HG03103 (cell line): ENCODE measurements at regions not wholly inside any gene's neighbourhood (a gene's known extent, or its start where the extent isn't known, plus 50 kb on each side); places are given as distances from the start of the nearest gene placed in this dataset.

Experiments
- ATAC-seq: cut with Tn5 transposase; IDR thresholded peaks from one replicate; pipeline ENCODE4 v1.9.1; 2021; ENCODE audit warnings: low read depth; ENCODE audit not compliant: unreplicated experiment

DNA sequence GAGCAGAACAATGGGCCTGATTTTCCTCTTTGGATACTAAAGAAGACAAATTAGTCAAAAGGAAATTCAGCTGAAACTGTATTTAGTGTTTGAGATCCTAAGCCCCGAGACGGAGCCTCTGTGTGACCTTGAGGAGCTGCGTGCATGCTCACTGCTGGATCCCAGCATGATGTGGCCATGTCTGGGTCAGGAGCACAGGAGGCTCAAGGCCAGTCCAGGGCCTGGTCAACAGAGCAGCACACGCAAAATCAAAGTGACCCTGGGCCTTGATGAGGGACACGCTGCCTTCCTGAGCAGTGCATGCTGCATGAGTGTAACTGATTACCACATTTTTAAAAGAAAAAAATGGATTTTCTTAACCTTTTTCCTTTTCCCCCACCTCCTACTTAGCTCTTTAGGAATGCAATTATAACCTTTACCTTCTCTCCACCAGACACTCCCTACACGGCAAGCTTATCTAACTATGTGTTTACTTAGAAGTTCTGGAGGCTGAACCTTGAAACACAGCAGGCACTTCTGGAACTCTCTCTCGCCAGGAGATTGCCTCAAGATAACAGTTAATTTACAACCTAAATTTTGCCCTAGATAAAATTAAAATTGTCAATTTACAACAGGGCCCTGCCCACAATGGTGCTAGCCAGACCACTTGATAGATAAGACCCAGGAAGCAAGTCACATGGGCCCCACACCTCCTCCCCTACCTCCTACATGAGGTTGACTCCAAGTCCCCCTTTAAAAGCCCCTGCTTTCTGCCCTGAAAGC, 144.6 kb downstream of the LRIG2 start:
- ATAC-seq: no peak

DNA sequence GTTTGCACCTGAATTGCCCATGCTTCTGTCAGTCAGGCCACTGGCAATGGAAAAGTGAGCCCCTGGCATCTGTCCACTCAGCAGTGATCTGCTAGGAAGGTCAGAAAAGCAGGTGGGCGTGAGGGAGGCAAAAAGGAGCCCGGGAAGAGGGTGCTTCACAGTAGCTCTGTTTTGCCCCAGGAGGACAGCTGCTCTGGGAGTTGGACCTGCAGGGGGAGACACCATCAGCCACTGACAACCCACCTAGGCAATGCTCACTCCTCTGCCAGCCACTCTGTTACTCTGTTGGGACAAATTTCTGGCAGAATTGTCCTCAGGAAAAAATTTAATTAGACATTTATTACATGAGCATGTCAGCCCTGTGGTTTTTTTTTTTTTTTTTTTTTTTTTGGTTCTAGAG, 146.4 kb downstream of the LRIG2 start:
- no peak for ATAC-seq

DNA sequence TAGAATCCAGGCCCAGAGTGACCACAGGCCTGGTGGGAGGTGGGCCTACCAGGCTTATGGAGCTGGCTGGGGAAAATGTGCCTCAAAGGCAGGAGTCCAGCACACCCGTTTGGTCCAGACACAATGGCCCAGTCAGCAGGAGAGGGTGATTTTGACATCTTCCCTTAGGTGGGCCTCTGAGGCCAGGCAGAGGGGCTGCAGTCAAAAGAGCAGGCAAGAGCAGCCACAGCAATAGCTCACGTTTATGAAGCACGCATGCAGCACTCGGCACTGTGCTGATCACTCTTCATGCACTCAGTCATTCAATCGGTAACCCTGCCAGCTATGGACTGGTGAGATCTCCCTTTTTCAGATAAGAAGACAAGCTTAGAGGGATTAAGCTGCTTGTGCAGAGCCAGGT, 146.8 kb downstream of the LRIG2 start:
- no peak for ATAC-seq

DNA sequence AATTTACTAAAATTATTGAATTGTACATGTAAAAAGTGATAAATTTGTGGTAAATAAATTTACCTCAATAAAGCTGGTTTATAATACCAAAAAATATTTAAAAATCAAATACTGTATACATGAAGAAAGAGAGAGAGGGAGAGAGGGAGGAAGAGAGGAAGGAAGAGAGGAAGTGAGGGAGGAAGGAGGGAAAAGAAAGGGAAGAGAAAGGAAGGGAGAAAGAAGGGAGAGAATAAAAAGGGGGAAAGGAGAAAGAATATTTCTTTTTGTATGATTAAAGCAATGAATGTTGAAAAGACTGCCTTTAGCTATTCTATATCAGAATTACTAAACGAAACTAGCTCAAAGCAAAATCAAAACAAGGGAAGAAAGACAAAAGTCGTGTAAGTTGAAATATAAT, 150.0 kb downstream of the LRIG2 start:
- no peak for ATAC-seq

DNA sequence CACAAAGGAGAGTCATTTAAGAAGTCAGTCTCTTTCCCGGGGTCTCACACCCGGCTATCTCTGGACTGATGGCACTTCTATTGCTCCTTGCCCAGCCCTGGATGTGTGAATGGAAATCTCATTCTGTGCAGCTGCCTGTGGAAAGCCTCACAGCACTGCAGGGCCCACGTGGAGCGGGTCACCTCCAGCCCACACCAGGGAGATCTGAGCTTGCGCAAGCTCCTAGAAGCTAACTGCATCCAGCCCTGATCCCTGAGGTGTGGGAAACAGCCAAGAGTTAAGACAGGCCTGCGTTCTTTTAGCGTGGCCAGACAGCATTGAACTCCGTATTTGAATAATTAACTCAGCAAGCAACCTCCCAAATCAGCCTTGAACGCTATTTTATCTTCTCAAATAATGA, 150.5 kb downstream of the LRIG2 start:
- no peak for ATAC-seq

DNA sequence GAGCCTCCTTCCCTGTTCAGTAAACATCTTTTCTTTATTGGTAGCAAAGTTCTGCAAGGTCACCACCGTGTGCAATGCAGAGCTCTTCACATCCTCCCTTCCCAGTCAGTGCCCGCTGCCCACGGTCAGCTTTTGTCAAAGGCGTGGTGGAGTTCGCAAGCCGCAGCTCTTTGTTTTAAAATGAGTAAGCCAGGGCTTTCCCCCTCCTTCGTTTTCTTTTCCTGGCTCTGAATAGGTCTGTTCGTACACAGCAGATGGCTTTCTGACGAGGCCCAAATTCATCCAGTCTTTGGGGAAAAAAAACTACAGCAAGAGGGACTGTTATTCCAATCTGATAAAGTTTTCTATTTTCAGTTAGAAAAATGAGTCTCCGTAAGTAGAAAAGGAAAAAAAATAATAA, 153.2 kb downstream of the LRIG2 start:
- no peak for ATAC-seq

DNA sequence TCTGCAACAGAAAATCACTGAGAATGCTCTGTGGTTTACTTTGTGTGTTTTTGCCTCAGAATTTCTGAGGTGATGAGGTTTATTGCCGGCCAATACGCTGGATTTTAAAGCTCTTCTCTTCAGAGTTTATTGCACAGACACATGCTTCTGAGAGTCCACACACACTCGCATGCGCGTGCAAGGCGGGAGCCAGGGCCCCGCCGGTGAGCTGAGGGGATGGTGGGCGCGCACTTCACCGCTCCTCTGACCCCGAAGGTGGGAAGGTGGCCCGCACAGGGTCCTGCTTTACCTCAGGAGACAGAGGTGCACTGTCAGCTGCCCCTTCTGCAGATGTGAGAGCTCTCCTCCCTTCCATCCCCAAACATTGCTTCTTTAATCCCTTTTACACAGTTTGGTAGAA, 158.4 kb upstream of the MAGI3 start:
- ATAC-seq: no peak

DNA sequence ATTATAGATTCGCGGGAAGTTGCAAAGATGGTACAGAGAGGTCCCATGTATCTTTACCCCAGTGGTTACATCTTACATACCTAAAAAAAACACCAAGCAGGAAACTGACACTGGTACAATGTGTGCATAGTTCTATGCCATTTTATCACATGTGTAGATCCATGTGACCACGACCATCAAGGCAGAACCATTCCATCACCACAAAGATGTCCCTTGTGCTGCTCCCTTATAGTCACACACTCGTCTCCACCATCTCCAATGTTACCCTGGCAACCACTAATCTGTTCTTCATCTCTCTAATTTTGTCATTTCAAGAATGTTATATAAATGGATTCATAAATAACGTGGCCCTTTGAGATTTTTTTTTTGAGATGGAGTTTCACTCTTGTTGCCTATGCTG, 156.9 kb upstream of the MAGI3 start:
- no peak for ATAC-seq

DNA sequence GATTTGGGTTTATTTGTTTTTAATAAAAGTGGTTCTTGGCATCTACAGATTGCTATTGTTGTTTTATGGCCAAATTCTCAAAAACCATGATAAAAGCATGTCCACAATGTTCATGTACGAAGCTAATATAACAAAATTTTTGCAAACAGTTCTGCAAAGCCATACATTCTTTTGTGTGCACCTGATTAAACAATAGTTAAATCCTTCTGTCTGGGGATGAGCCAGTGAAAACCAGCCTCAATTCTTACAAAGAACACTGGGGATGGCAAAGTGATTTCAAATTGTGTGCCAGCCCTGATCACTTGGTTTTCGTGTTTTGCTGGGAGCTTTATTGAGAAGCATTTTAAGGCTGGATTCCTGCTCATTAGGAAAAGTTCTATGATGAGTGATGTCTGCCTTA, 149.1 kb upstream of the MAGI3 start:
- no peak for ATAC-seq

DNA sequence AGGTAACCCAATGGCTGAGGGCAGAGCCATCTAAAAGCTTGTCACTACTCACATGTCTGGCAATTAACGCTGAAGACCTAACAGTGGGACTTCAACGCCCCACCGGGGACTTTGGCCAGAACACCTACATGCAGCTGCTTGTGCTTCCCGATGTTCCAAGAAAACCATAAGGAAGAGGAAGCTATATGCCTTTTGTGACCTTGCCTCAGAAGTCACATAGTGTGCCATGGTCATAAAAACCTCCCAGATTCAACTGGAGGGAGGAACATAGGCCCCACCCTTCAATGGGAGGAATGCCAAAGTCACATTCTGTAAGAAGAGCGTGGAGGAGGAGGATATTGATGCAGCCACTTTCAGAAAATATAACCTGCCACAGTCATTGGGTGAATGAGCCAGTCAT, 147.8 kb upstream of the MAGI3 start:
- ATAC-seq: no peak

DNA sequence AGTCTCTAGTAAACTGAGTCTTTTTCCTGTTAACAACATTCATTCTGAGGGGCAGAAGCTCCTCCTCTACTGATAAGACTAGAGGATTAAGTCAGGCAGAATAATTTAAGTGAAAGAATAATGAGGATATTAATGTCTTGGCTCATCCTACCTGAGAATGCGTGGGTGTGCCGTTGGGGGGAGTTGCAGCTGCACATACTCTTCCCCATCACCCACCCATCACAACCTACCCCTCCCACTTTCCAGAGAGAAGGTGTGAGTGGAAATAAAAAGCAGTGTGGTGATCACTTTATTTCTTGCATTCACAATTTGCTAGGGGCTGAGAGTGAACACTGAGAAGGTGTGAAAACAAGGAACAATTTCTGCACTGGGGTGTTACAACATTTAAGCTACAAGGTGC, 146.8 kb upstream of the MAGI3 start:
- ATAC-seq: no peak

DNA sequence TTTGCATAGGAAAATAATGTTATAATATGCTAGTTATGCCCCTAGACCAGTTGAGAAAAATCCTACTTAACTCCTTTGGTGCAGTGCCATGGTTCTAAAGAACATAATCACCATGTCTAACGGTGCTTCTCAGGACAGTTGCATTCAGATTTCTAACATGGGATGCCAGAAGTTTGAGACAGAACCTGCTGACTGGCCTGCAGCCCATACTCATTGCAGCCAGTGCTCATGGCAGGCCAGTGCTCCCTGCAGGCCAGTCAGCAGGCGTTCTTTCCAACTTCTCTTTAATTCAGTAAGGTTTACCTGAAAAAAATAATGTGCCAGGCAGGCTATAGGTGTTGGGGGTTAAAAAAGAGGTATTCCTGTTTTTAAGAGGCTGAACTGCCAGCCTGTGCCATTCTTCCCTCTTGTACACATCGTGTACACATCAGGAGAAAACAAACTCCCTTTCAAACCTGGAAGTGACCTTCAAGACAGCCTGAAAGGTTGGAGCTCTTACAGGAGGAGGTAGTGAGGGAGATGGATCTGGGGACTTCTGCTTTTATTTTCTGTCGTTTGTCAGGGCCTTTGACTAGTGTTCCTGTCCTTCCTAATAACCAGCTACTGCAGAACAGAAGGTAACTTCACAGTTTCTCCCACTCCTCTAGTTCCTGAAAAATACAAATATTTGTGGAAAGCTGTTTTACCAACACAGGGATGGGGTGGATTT, 146.0 kb upstream of the MAGI3 start:
- ATAC-seq: no peak

DNA sequence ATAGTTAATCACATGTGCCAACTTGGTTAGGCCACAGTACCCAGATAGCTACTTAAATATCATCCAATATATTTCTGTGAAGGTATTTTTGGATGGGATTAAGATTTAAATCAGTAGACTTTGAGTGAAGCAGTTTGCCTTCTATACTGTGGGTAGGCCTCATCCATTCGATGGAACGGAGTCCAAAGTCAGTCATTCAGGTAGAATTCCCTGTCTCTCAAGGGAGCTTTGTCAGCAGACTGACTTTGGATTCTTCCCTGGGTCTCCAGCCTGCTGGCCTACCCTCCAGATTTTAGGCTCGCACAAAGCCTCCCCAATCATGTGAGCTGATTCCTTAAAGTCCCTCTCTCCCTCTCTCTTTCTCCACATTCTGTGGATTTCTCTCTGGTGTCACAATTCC, 145.1 kb upstream of the MAGI3 start:
- no peak for ATAC-seq

DNA sequence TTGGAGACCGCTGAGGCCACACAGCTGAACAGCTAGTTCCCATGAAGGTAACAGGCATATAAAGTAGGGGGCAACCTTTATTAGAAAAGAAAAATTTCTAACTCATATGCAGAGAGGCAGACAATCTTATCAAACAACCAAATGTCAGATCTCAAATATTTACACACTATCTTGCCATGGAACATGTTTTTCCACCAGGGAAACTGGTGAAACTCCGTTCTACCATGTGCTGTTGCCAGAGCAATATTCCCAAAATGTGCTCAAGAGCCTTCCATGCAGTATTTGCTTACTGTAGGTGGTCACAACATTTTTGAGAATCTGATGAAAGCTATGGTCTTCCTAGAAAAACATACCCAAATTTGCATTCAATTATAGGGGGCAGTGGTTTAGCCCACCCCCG, 143.4 kb upstream of the MAGI3 start:
- no peak for ATAC-seq

DNA sequence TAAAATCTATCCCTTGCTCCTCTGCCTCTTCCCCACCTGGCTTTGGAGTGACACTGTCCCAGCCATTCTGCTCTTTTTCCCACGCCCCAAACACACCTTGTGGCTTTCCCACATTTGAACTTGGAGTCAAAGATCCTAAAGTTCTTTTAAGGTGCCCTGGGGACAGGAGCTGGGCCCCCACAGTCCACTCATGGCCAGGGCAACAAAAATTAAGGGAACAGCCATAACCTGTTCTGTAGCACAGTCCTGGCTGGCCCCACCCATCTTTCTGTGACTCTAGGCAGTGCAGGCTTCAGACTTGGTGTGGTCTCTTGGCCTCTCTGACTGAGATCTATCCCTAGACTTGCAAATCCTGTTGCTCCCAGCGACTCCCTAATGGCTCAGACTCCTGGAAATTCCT, 143.0 kb upstream of the MAGI3 start:
- ATAC-seq: no peak

DNA sequence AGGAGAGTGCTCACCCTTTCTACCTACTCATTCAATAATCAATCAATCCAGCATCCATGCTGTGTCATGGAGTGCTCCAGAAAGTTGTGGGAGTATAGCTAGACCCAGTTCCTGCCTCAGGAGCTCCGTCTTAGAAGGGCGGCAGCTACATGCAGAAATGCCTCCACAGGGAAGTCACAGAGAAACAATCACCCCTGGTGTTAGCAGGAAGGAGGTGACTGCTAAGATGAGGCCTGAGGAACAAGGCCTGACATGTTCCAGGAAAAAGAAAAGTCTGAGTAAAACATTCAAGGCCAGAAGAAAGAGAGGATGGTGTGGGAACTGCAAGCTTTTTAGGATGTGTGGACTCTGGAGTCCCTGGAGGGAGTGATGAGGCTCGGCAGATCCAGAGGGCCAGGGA, 142.5 kb upstream of the MAGI3 start:
- ATAC-seq: no peak

DNA sequence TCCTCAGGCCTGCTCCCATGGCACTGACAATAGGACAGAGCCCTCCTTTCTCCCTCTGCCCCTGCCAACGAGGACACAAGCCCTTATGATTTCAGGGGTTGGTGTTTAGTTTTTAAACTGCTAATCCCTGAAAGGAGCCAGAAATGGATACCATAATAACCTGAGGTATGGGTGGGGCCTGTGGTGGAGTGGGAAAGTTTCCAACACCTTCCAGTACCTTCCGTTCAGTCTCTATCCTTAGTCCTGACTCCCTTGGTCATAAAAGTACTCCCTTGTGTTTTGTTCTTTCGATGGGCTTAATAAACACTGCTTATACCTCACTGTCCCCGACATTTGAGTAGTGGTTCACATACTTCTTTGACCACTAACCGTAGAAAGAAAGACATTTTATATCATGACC, 141.8 kb upstream of the MAGI3 start:
- ATAC-seq: no peak

DNA sequence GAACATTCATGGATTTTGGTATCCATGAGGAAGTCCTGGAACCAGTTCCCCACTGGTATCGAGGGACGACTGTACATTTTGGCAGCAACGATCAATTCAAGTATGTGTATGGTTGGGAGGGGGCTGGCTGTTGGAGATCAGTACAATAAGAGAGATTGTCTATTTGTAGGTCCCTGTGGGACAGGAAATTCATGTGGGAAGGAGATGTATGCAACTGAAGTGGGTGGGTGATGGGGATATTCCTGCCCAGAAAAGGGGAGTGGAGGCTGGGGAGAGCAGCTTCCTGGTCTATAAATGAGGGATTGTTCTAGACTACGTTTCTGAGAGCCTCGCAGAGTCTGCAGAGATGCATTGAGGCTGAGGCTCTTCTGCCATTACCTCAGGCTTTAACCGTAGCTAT, 140.2 kb upstream of the MAGI3 start:
- ATAC-seq: no peak

DNA sequence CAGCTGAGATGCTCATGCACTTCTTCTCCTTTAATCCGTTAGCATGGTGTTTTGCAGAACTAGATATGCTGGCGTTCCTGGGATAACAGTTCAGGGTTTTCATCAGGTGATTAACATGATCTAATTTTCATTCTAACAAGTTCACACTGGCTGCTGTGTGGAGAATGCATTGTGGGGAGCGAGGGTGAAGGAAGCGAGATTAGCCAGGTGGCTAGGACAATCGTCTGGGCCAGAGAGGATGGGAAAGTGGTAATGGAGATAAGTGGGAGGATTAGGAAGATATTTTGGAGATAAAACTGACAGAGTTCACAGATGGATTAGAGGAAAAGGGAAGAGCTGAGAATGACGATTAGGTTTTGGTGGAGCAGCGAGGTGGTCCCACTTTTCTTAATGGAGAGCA, 138.1 kb upstream of the MAGI3 start:
- no peak for ATAC-seq

DNA sequence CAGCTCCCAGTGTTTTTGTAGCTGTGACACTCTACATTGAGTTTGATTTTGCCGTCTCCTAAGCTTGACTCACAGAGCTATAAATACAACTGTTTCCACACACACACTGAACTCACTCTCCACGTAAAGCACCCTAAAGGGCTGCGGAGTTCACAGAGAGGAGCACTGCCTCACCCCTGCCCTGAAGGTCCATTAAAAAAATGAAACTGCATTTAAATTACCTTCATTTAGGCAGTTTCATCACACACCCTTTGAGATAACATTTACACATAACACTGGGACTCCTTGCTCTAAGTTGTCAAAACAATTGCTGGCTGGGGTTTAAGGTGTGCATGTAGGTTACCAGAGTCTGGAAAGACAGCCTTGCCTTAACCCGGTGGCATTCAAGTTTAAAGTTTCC, 137.1 kb upstream of the MAGI3 start:
- no peak for ATAC-seq

DNA sequence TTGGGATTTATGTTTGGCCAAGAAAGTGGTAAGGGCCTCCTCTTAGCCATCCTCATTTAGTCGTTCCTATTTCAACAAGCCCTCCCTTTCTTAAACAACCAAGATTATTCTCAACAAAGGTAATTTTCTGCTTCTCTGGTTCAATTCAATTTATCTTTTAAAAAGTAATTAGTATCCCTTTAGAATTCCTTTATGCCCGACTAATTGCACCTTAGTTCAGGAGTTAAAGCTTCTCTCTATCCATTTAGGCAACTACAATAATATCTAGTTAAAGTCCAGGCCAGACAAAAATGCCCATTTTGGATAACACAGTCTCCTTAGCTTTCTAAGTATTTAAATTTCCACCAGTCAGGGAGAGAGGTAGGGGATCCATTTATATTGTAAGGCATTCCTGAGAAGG, 136.7 kb upstream of the MAGI3 start:
- no peak for ATAC-seq

DNA sequence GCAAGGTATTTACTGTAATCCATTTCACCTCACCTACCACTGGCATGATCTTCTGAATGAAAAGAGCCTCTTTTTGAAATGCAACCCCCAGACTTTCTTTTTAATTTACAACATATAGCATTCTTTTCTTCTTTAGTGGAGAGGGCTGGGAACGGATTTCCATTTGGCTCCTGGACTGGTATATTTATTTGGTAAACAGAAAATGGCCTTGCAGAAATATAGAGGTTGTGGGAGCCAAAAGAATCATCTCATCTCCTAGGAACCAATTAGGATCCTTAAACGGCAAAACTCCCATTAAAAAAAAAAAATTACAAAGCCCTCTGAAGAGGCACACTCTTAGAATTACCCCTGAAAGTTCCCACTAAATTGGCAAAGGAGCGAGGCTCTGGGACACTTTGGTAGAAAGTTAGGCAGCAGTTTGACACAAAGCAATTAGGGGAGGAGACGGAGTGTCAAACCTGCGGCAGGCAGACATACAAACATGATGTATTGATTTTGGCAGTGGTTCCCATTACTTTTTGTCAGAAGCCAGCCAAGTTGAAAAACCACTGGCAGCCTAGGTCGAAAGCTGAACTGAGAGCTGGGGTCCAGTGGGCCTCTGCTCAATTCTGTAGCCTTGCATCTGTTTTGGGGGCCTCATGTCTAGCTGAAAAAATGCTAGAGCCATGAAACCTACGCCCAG, 135.1 kb upstream of the MAGI3 start:
- no peak for ATAC-seq
